H9 (cell line): ENCODE measurements at regions not wholly inside any gene's neighbourhood (a gene's known extent, or its start where the extent isn't known, plus 50 kb on each side); places are given as distances from the start of the nearest gene placed in this dataset.

Experiments
- DNase-seq: peaks from one replicate; pipeline ENCODE4 v3.0.0-alpha.2; 2017
- H2AFZ ChIP-seq: one replicate; pipeline ENCODE4 v1.6.1; 2013; ENCODE audit warnings: mild to moderate bottlenecking, low read length, control low read depth, moderate library complexity
- H2AK5ac ChIP-seq: 2 replicates; pipeline ENCODE4 v1.6.1; 2013; ENCODE audit warnings: low read length, control low read depth, mixed read lengths; ENCODE audit not compliant: insufficient read length
- H2BK120ac ChIP-seq: one replicate; pipeline ENCODE4 v1.6.1; 2013; ENCODE audit warnings: low read depth, mild to moderate bottlenecking, low read length, control low read depth, inconsistent platforms; ENCODE audit not compliant: poor library complexity, severe bottlenecking
- H2BK12ac ChIP-seq: 2 replicates; pipeline ENCODE4 v1.6.1; 2013; ENCODE audit warnings: low read length, control low read depth, mixed read lengths, low read depth; ENCODE audit not compliant: insufficient read length
- H2BK15ac ChIP-seq: 2 replicates; pipeline ENCODE4 v1.6.1; 2013; ENCODE audit warnings: low read depth, low read length, control low read depth
- H2BK20ac ChIP-seq: one replicate; pipeline ENCODE4 v1.6.1; 2013; ENCODE audit warnings: low read depth, mild to moderate bottlenecking, low read length, control low read depth, inconsistent platforms; ENCODE audit not compliant: poor library complexity, severe bottlenecking
- H2BK5ac ChIP-seq: 2 replicates; pipeline ENCODE4 v1.6.1; 2013; ENCODE audit warnings: low read length, control low read depth, mixed read lengths; ENCODE audit not compliant: insufficient read length
- H3K14ac ChIP-seq: 2 replicates; pipeline ENCODE4 v1.6.1; 2013; ENCODE audit warnings: low read length, control low read depth; ENCODE audit not compliant: insufficient read depth
- H3K18ac ChIP-seq: 2 replicates; pipeline ENCODE4 v1.6.1; 2013; ENCODE audit warnings: low read depth, mild to moderate bottlenecking, mixed read lengths, low read length, control low read depth; ENCODE audit not compliant: insufficient read length
- H3K23ac ChIP-seq: 2 replicates; pipeline ENCODE4 v1.6.1; 2013; ENCODE audit warnings: low read length, control low read depth, mixed read lengths, low read depth; ENCODE audit not compliant: insufficient read length
- H3K23me2 ChIP-seq: 2 replicates; pipeline ENCODE4 v1.6.1; 2013; ENCODE audit warnings: low read depth, mild to moderate bottlenecking, mixed read lengths, low read length, control low read depth; ENCODE audit not compliant: insufficient read length, poor library complexity, severe bottlenecking
- H3K27ac ChIP-seq: 2 replicates; pipeline ENCODE4 v1.5.1; 2013; ENCODE audit warnings: low read length, control low read depth, mixed read lengths, low read depth; ENCODE audit not compliant: insufficient read length
- H3K27me3 ChIP-seq: 2 replicates; pipeline ENCODE4 v1.6.1; 2013; ENCODE audit warnings: low read length, control low read depth, inconsistent platforms; ENCODE audit not compliant: insufficient read depth
- H3K4ac ChIP-seq: 2 replicates; pipeline ENCODE4 v1.6.1; 2013; ENCODE audit warnings: low read depth, mild to moderate bottlenecking, control low read depth, inconsistent platforms, low read length, moderate library complexity
- H3K4me1 ChIP-seq: 2 replicates; pipeline ENCODE4 v1.6.1; 2013; ENCODE audit warnings: low read length, control low read depth, inconsistent platforms; ENCODE audit not compliant: insufficient read depth
- H3K4me2 ChIP-seq: 2 replicates; pipeline ENCODE4 v1.6.1; 2013; ENCODE audit warnings: low read length, control low read depth, mixed read lengths; ENCODE audit not compliant: insufficient read length, insufficient read depth
- H3K56ac ChIP-seq: 2 replicates; pipeline ENCODE4 v1.6.1; 2013; ENCODE audit warnings: low read depth, mild to moderate bottlenecking, mixed read lengths, low read length, control low read depth; ENCODE audit not compliant: insufficient read length
- H3K79me1 ChIP-seq: 2 replicates; pipeline ENCODE4 v1.6.1; 2013; ENCODE audit warnings: low read depth, mild to moderate bottlenecking, moderate library complexity, low read length, control low read depth, inconsistent platforms; ENCODE audit not compliant: insufficient read depth, poor library complexity, severe bottlenecking
- H3K79me2 ChIP-seq: 2 replicates; pipeline ENCODE4 v1.6.1; 2013; ENCODE audit warnings: low read length, control low read depth, inconsistent platforms; ENCODE audit not compliant: insufficient read depth
- H3K9ac ChIP-seq: 2 replicates; pipeline ENCODE4 v1.6.1; 2013; ENCODE audit warnings: low read length, control low read depth, mixed read lengths; ENCODE audit not compliant: insufficient read length; ENCODE audit errors: extremely low read depth
- H3K9me3 ChIP-seq: one replicate; pipeline ENCODE4 v1.6.1; 2013; ENCODE audit warnings: low read depth, low read length, inconsistent platforms; ENCODE audit not compliant: control insufficient read depth
- H3T11ph ChIP-seq: one replicate; pipeline ENCODE4 v1.6.1; 2013; ENCODE audit warnings: mild to moderate bottlenecking, low read length, control low read depth, inconsistent platforms
- H4K20me1 ChIP-seq: one replicate; pipeline ENCODE4 v1.6.1; 2013; ENCODE audit not compliant: control insufficient read depth, insufficient read length, insufficient read depth
- H4K5ac ChIP-seq: 2 replicates; pipeline ENCODE4 v1.6.1; 2013; ENCODE audit warnings: low read depth, mild to moderate bottlenecking, mixed read lengths, low read length, control low read depth; ENCODE audit not compliant: insufficient read length
- H4K8ac ChIP-seq: replicated peaks from 2 replicates; pipeline ENCODE4 v1.6.1; 2013; ENCODE audit warnings: low read length, control low read depth, mixed read lengths, low read depth; ENCODE audit not compliant: insufficient read length
- H4K91ac ChIP-seq: 2 replicates; pipeline ENCODE4 v1.6.1; 2013; ENCODE audit warnings: low read depth, mild to moderate bottlenecking, moderate library complexity, mixed read lengths, low read length, control low read depth; ENCODE audit not compliant: insufficient read length
- H3K27ac Mint-ChIP-seq, 3 experiments: 2 replicates in 2 of 3; 3 replicates in 1 of 3; pipeline ENCODE4 v1.8.0; 2020 to 2021; ENCODE audit warnings: mixed read lengths in 3 of 3, mild to moderate bottlenecking in 1 of 3, moderate library complexity in 1 of 3
- H3K27me3 Mint-ChIP-seq: 2 replicates; pipeline ENCODE4 v1.8.0; 2021; ENCODE audit warnings: low read depth, mild to moderate bottlenecking, moderate library complexity, mixed read lengths
- H3K36me3 Mint-ChIP-seq, 3 experiments: 2 replicates in 2 of 3; 3 replicates in 1 of 3; pipeline ENCODE4 v1.8.0; 2020 to 2021; ENCODE audit warnings: low read depth in 3 of 3, mixed read lengths in 3 of 3; ENCODE audit not compliant: insufficient read depth in 1 of 3
- H3K4me1 Mint-ChIP-seq, 2 experiments: 2 replicates each; pipeline ENCODE4 v1.8.0; 2020; ENCODE audit warnings: mixed read lengths in 2 of 2
- H3K4me3 Mint-ChIP-seq, 2 experiments: 2 replicates in 1 of 2; 3 replicates in 1 of 2; pipeline ENCODE4 v1.8.0; 2020 to 2021; ENCODE audit warnings: mild to moderate bottlenecking in 2 of 2, mixed read lengths in 2 of 2, moderate library complexity in 1 of 2
- H3K9me3 Mint-ChIP-seq, 2 experiments: 2 replicates in 1 of 2; 3 replicates in 1 of 2; pipeline ENCODE4 v1.8.0; 2020; ENCODE audit warnings: mild to moderate bottlenecking in 2 of 2, mixed read lengths in 2 of 2, moderate library complexity in 1 of 2
- WGBS: extraction: QIAGEN DNeasy Blood & Tissue Kit; methylation state at CpG from one replicate; pipeline ENCODE4 v1.1.7; 2013; ENCODE audit warnings: missing lambda C conversion rate, low lambda C conversion rate, mixed read lengths; ENCODE audit not compliant: insufficient read length; ENCODE audit errors: extremely low coverage; 5-methylcytosine and 5-hydroxymethylcytosine counted together
- TF ChIP-seq, protein P1 (sequence below): fragments of 200-600 bp; sonication (generic); conservative IDR thresholded peaks from 3 replicates; pipeline ENCODE4 v1.8.0; 2021; ENCODE audit warnings: antibody characterized with exemption, mild to moderate bottlenecking

- no peak overlapping the region for H3K14ac ChIP-seq
- no peak overlapping the region for H3K4me3 Mint-ChIP-seq
- H3K27ac Mint-ChIP-seq: no peak overlapping the region
- H3K36me3 Mint-ChIP-seq: no peaks in the 10 kb centered on the region
- no peaks in the 10 kb centered on the region for H3K27me3 ChIP-seq
- no peak overlapping the region for H2BK12ac ChIP-seq
- WGBS: no CpG with 5 or more reads among the region's 4 CpGs
- no peaks in the 10 kb centered on the region for H3K9me3 Mint-ChIP-seq
- no peak overlapping the region for H3K27ac ChIP-seq
- H4K91ac ChIP-seq: no peak overlapping the region
- H3K9me3 ChIP-seq: no peaks in the 10 kb centered on the region
- H3K79me2 ChIP-seq: no peaks in the 10 kb centered on the region
- no peak overlapping the region for H3T11ph ChIP-seq
- H3K56ac ChIP-seq: no peak overlapping the region
- no peak overlapping the region for H3K18ac ChIP-seq
- H3K4me1 ChIP-seq: peaks cover 13% of the 10 kb centered on the region; the same call in 1 of the 2 replicates
- no peak overlapping the region for H3K4ac ChIP-seq
- no peak overlapping the region for H2AFZ ChIP-seq
- H3K27me3 Mint-ChIP-seq: no peaks in the 10 kb centered on the region; the same call in 1 of the 2 replicates
- H3K23ac ChIP-seq: no peak overlapping the region
- no peak for DNase-seq
- no peaks in the 10 kb centered on the region for H4K20me1 ChIP-seq
- no peaks in the 10 kb centered on the region for H3K79me1 ChIP-seq
- no peak overlapping the region for H4K8ac ChIP-seq
- no peak overlapping the region for H2BK120ac ChIP-seq
- H2BK15ac ChIP-seq: no peak overlapping the region
- peaks cover 21 to 26% of the 10 kb centered on the region in 2 experiments for H3K4me1 Mint-ChIP-seq
- H2BK20ac ChIP-seq: no peak overlapping the region
- H4K5ac ChIP-seq: no peak overlapping the region
- no peak overlapping the region for H2AK5ac ChIP-seq
- no peak overlapping the region for H3K4me2 ChIP-seq
- H2BK5ac ChIP-seq: no peak overlapping the region
- H3K23me2 ChIP-seq: no peaks in the 10 kb centered on the region
- TF ChIP-seq, protein P1, sequence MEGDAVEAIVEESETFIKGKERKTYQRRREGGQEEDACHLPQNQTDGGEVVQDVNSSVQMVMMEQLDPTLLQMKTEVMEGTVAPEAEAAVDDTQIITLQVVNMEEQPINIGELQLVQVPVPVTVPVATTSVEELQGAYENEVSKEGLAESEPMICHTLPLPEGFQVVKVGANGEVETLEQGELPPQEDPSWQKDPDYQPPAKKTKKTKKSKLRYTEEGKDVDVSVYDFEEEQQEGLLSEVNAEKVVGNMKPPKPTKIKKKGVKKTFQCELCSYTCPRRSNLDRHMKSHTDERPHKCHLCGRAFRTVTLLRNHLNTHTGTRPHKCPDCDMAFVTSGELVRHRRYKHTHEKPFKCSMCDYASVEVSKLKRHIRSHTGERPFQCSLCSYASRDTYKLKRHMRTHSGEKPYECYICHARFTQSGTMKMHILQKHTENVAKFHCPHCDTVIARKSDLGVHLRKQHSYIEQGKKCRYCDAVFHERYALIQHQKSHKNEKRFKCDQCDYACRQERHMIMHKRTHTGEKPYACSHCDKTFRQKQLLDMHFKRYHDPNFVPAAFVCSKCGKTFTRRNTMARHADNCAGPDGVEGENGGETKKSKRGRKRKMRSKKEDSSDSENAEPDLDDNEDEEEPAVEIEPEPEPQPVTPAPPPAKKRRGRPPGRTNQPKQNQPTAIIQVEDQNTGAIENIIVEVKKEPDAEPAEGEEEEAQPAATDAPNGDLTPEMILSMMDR: no peak
- H3K9ac ChIP-seq: no peak overlapping the region
Observed at GRCh38 chr3:177595530-177596188, 398.4 kb upstream of the TBL1XR1 start.
